A549 (cell line): ENCODE measurements at regions not wholly inside any gene's neighbourhood (a gene's known extent, or its start where the extent isn't known, plus 50 kb on each side); places are given as distances from the start of the nearest gene placed in this dataset.

Experiments
- ATAC-seq, 2 experiments: fragments of 200-7000 bp in 1 of 2; fragments of >200 bp in 1 of 2; cut with Nextera tagmentation in 1 of 2; cut with Tn5 transposase in 1 of 2; 3 replicates each; pipeline versions ENCODE4 v1.8.0 to v1.9.1; 2018 to 2020; ENCODE audit warnings: mild to moderate bottlenecking in 1 of 2, moderate library complexity in 1 of 2
- CTCF ChIA-PET: fragments of 300-600 bp; sonication (Branson Sonifier 250); formaldehyde crosslinking; extraction: SDS; loops from one replicate; lab custom pipeline; 2021; ENCODE audit warnings: antibody characterized with exemption, inconsistent platforms; lab: Yijun Ruan, JAX
- POLR2A ChIA-PET: fragments of 350-600 bp; formaldehyde crosslinking; extraction: SDS; loops from one replicate; lab custom pipeline; 2021; ENCODE audit warnings: antibody characterized with exemption, inconsistent platforms; lab: Yijun Ruan, JAX
- DNase-seq, 2 experiments: peaks; one replicate each; pipeline versions ENCODE4 v3.0.0 to v3.0.0-alpha.2; 2011 to 2016; ENCODE audit warnings: low read depth in 1 of 2, low spot score in 1 of 2
- FAIRE-seq: peaks from 2 replicates; lab custom pipeline; 2011; peaks lifted over from hg19 to GRCh38; lab: Jason Lieb, UNC
- H3K27ac ChIP-seq, 2 experiments: fragments of >200 bp; sonication (Bioruptor Twin); formaldehyde crosslinking; 3 replicates each; pipeline ENCODE4 v1.5.1; 2016 to 2017
- H3K4me1 ChIP-seq: fragments of >200 bp; sonication (Bioruptor Twin); formaldehyde crosslinking; 3 replicates; pipeline ENCODE4 v1.6.1; 2016
- H3K4me2 ChIP-seq: fragments of >200 bp; sonication (Bioruptor Twin); formaldehyde crosslinking; 3 replicates; pipeline ENCODE4 v1.6.1; 2016
- H3K4me3 ChIP-seq: fragments of >200 bp; sonication (Bioruptor Twin); formaldehyde crosslinking; 3 replicates; pipeline ENCODE4 v1.5.1; 2016
- H3K9me3 ChIP-seq: fragments of >200 bp; sonication (Bioruptor Twin); formaldehyde crosslinking; 3 replicates; pipeline ENCODE4 v1.6.1; 2016
- EHF ChIP-seq: fragments of 250-450 bp; sonication (Bioruptor Pico); IDR thresholded peaks from 2 replicates; pipeline ENCODE4 v1.5.0; 2020; ENCODE audit warnings: mild to moderate bottlenecking
- EP300 ChIP-seq, 2 experiments: fragments of >200 bp; sonication (Bioruptor Twin); formaldehyde crosslinking; IDR thresholded peaks; 2 replicates in 1 of 2; 3 replicates in 1 of 2; pipeline ENCODE4 v1.6.1; 2016 to 2017
- ESRRA ChIP-seq: fragments of 150-350 bp; IDR thresholded peaks from 2 replicates; pipeline ENCODE4 v1.6.1; 2014; ENCODE audit warnings: mild to moderate bottlenecking, low read length, borderline replicate concordance
- FOSL2 ChIP-seq, 2 experiments: fragments of 450-650 bp in 1 of 2; fragments of >200 bp in 1 of 2; sonication (Bioruptor Twin) in 1 of 2; formaldehyde crosslinking; IDR thresholded peaks; 2 replicates each; pipeline versions ENCODE4 v1.5.0 to v1.6.1; 2016 to 2020; ENCODE audit warnings: mild to moderate bottlenecking in 1 of 2, moderate library complexity in 1 of 2
- GATA3 ChIP-seq: IDR thresholded peaks from 2 replicates; pipeline ENCODE4 v1.6.1; 2012; ENCODE audit warnings: borderline replicate concordance
- HEYL ChIP-seq: fragments of 250-450 bp; sonication (Bioruptor Pico); IDR thresholded peaks from 2 replicates; pipeline ENCODE4 v1.8.0; 2021; ENCODE audit warnings: mild to moderate bottlenecking, moderate library complexity
- KDM5A ChIP-seq: fragments of 200-600 bp; sonication (generic); IDR thresholded peaks from 2 replicates; pipeline ENCODE4 v1.6.1; 2016; ENCODE audit warnings: antibody characterized with exemption, mild to moderate bottlenecking
- MAFK ChIP-seq: fragments of 450-650 bp; IDR thresholded peaks from 2 replicates; pipeline ENCODE4 v1.6.1; 2014; ENCODE audit not compliant: partially characterized antibody
- POLR2AphosphoS2 ChIP-seq: conservative IDR thresholded peaks from 2 replicates; pipeline ENCODE4 v1.6.1; 2012; ENCODE audit warnings: low read length, improper control_type of control experiment, inconsistent platforms
- RARB ChIP-seq: fragments of 250-450 bp; sonication (Bioruptor Pico); IDR thresholded peaks from 2 replicates; pipeline ENCODE4 v1.8.0; 2021; ENCODE audit warnings: mild to moderate bottlenecking, moderate library complexity
- RCOR1 ChIP-seq: fragments of 150-350 bp; IDR thresholded peaks from 2 replicates; pipeline ENCODE4 v1.6.1; 2014; ENCODE audit warnings: antibody characterized with exemption, low read length, low read depth
- RNF2 ChIP-seq: fragments of 200-600 bp; sonication (generic); IDR thresholded peaks from 2 replicates; pipeline ENCODE4 v1.6.1; 2016; ENCODE audit warnings: low read depth, mild to moderate bottlenecking, antibody characterized with exemption, moderate library complexity, borderline replicate concordance
- SREBF2 ChIP-seq: fragments of 450-650 bp; IDR thresholded peaks from 2 replicates; pipeline ENCODE4 v1.6.1; 2014; ENCODE audit warnings: mild to moderate bottlenecking, moderate library complexity
- TP53 ChIP-seq: fragments of 250-450 bp; sonication (Bioruptor Pico); IDR thresholded peaks from 2 replicates; pipeline ENCODE4 v1.5.0; 2021; ENCODE audit warnings: mild to moderate bottlenecking, moderate library complexity
- ZNF302 ChIP-seq: fragments of 250-450 bp; sonication (Bioruptor Pico); IDR thresholded peaks from 2 replicates; pipeline ENCODE4 v1.9.0; 2021; ENCODE audit warnings: inconsistent platforms, mild to moderate bottlenecking, moderate library complexity
- ZSCAN20 ChIP-seq: fragments of 250-450 bp; sonication (Bioruptor Pico); IDR thresholded peaks from 2 replicates; pipeline ENCODE4 v1.8.0; 2022; ENCODE audit warnings: mild to moderate bottlenecking, moderate library complexity
- WGBS: methylation state at CpG from one replicate; pipeline ENCODE4 v1.1.6; 2017; ENCODE audit errors: missing lambda C conversion rate; 5-methylcytosine and 5-hydroxymethylcytosine counted together
- TF ChIP-seq, protein P1 (sequence below): fragments of 450-650 bp; IDR thresholded peaks from 2 replicates; pipeline ENCODE4 v1.6.1; 2014; ENCODE audit warnings: antibody characterized with exemption
- TF ChIP-seq, protein P2 (sequence below): fragments of 200-600 bp; sonication (generic); IDR thresholded peaks from 2 replicates; pipeline ENCODE4 v1.6.1; 2016; ENCODE audit warnings: antibody characterized with exemption, mild to moderate bottlenecking, moderate library complexity
- TF ChIP-seq, protein P3 (sequence below): fragments of 250-450 bp; sonication (Bioruptor Pico); IDR thresholded peaks from 2 replicates; pipeline ENCODE4 v1.5.0; 2020; ENCODE audit warnings: low read depth, mild to moderate bottlenecking, moderate library complexity
- TF ChIP-seq, protein P4 (sequence below): fragments of 150-350 bp; IDR thresholded peaks from 2 replicates; pipeline ENCODE4 v1.6.1; 2014; ENCODE audit warnings: low read depth, mild to moderate bottlenecking, low read length

DNA sequence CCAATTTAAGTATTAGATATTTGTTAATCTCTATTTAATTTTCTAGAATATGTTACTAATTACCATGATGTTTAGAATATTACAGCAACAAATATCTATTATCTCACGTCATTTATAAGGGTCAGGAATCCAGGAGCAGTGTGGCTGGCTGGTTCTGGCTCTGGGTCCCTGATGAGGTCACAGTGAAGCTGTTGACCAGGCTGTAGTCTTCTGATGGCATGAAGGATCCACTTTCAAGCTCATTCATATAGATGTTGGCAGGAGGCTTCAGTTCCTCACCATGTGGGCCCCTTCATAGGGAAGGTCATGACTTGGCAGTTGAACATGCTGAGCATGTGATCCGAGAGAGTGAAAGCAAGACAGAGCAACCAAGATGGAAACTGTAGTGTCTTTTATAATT is 375.6 kb downstream of the ATP23 start (continued):
- TF ChIP-seq FOSL2 (IDR thresholded peaks at IDR 0.05) (no peak), FOSL2 (CRISPR knock-in tag; IDR thresholded peaks at IDR 0.05) (no peak), RARB (no peak), RNF2 (no peak), RCOR1 (no peak)

DNA sequence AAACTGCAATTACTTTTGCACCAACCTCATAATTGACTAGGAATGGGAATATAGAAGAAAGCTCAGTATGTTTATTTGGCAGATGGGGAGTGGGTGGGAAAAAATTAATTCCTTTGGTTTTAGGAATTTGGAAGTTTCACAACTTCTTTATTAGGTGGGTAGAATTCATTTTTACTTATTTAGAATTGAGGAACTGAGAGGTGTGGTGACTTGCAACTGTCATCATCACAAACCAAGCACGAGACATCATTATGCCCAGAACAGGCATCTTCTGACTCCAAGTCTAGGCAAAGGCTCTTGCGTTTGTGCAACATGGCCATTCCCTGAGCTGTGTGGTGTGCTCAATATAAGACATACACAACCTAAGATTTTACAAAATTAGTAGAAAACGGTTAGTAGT is 380.0 kb downstream of the ATP23 start:
- Histone ChIP-seq H3K4me1 (0 out of 3 replicates have a peak, but pooled peaks cover 4% of the 10 kb centered on the region), H3K27ac (no peak overlapping the region), H3K4me2 (no peak overlapping the region), H3K9me3 (0 out of 3 replicates have a peak, but pooled peaks cover 6% of the 10 kb centered on the region), H3K4me3 (no peak overlapping the region)
- no peak for TF ChIP-seq ESRRA
- TF ChIP-seq ZNF302 (CRISPR knock-in tag): no peak
- TF ChIP-seq, protein P1, sequence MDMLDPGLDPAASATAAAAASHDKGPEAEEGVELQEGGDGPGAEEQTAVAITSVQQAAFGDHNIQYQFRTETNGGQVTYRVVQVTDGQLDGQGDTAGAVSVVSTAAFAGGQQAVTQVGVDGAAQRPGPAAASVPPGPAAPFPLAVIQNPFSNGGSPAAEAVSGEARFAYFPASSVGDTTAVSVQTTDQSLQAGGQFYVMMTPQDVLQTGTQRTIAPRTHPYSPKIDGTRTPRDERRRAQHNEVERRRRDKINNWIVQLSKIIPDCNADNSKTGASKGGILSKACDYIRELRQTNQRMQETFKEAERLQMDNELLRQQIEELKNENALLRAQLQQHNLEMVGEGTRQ: no peak
- TF ChIP-seq KDM5A: no peak
- TF ChIP-seq POLR2AphosphoS2: no peak
- TF ChIP-seq, protein P2, sequence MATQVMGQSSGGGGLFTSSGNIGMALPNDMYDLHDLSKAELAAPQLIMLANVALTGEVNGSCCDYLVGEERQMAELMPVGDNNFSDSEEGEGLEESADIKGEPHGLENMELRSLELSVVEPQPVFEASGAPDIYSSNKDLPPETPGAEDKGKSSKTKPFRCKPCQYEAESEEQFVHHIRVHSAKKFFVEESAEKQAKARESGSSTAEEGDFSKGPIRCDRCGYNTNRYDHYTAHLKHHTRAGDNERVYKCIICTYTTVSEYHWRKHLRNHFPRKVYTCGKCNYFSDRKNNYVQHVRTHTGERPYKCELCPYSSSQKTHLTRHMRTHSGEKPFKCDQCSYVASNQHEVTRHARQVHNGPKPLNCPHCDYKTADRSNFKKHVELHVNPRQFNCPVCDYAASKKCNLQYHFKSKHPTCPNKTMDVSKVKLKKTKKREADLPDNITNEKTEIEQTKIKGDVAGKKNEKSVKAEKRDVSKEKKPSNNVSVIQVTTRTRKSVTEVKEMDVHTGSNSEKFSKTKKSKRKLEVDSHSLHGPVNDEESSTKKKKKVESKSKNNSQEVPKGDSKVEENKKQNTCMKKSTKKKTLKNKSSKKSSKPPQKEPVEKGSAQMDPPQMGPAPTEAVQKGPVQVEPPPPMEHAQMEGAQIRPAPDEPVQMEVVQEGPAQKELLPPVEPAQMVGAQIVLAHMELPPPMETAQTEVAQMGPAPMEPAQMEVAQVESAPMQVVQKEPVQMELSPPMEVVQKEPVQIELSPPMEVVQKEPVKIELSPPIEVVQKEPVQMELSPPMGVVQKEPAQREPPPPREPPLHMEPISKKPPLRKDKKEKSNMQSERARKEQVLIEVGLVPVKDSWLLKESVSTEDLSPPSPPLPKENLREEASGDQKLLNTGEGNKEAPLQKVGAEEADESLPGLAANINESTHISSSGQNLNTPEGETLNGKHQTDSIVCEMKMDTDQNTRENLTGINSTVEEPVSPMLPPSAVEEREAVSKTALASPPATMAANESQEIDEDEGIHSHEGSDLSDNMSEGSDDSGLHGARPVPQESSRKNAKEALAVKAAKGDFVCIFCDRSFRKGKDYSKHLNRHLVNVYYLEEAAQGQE: no peak
- no peak for TF ChIP-seq EHF (CRISPR knock-in tag)
- TF ChIP-seq, protein P3, sequence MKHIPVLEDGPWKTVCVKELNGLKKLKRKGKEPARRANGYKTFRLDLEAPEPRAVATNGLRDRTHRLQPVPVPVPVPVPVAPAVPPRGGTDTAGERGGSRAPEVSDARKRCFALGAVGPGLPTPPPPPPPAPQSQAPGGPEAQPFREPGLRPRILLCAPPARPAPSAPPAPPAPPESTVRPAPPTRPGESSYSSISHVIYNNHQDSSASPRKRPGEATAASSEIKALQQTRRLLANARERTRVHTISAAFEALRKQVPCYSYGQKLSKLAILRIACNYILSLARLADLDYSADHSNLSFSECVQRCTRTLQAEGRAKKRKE (CRISPR knock-in tag): no peak
- no peak for TF ChIP-seq HEYL (CRISPR knock-in tag)
- no peak for TF ChIP-seq MAFK
- no peak for TF ChIP-seq FOSL2 (IDR thresholded peaks at IDR 0.05)
- no peak for TF ChIP-seq FOSL2 (CRISPR knock-in tag; IDR thresholded peaks at IDR 0.05)
- TF ChIP-seq GATA3: no peak
- TF ChIP-seq, protein P4, sequence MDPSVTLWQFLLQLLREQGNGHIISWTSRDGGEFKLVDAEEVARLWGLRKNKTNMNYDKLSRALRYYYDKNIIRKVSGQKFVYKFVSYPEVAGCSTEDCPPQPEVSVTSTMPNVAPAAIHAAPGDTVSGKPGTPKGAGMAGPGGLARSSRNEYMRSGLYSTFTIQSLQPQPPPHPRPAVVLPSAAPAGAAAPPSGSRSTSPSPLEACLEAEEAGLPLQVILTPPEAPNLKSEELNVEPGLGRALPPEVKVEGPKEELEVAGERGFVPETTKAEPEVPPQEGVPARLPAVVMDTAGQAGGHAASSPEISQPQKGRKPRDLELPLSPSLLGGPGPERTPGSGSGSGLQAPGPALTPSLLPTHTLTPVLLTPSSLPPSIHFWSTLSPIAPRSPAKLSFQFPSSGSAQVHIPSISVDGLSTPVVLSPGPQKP: no peak
- no peak for TF ChIP-seq EP300 (IDR thresholded peaks at IDR 0.05)
- TF ChIP-seq ZSCAN20: no peak
- TF ChIP-seq SREBF2: no peak
- no peak for TF ChIP-seq TP53
- WGBS: 79% methylated on average over 3 of the region's 3 CpGs
- no peak for ATAC-seq
- CTCF ChIA-PET: no interaction called here
- DNase-seq: no peak
- POLR2A ChIA-PET: no interaction called here
- no peak for FAIRE-seq
